Iris pigment epithelial cell (primary cell): ENCODE measurements at regions not wholly inside any gene's neighbourhood (a gene's known extent, or its start where the extent isn't known, plus 50 kb on each side); places are given as distances from the start of the nearest gene placed in this dataset.
"Not testable (repeated sequence)": the region's sequence is repeated elsewhere in the genome, so short reads cannot be mapped to it uniquely, and the experiment has no call there.

Experiments
- DNase-seq: peaks from one replicate; pipeline ENCODE4 v3.0.0-alpha.2; 2011; ENCODE audit warnings: low read depth

- DNase-seq = no peak
Observed at GRCh38 chr18:71370095-71370494, 1081.2 kb downstream of the SOCS6 start.

DNA sequence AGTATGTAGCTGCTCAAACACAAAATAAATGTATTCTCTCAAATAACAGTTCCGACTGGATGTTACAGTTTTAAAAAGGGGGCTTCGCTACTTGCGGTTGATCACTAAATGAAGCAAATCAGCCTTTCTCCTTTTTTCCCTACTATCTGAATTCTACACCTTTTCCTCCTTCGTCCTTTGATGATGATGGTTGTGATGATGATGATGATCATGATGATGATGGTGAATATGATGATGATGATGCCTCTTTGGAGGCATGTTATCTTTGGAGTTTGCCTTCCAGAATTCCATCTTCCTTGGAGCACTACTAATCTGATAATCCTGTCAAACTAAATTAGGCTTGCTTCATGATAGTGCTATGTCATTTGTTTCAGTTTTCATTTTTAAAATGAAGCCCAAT lies 1073.3 kb downstream of the SOCS6 start:
- no peak for DNase-seq

GRCh38 chr18:71355599-71355998 lies 1066.8 kb downstream of the SOCS6 start:
- DNase-seq = not testable (repeated sequence)

DNA sequence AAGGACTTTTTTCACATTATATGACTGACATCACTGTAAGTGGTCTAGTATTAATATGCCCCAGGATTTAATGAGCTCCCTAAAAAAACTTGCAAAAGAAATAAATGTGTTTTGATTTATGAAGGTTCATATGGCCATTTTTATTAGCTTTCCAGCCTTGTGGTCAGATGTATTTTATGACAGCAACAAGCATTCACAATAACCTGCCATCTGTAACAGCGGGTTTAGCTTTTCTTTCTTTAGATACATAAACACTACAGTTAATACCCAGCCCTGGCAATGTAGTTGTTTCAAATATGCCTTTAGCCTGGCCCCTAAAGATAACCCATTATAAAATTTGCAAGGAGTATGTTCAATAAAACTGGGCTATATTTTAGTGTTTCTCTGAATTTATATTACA lies 1063.8 kb downstream of the SOCS6 start:
- no peak for DNase-seq

- DNase-seq = no peak
Observed at GRCh38 chr18:71336576-71337210, 1047.8 kb downstream of the SOCS6 start.

GRCh38 chr18:71329563-71329962 lies 1040.7 kb downstream of the SOCS6 start:
- no peak for DNase-seq

DNA sequence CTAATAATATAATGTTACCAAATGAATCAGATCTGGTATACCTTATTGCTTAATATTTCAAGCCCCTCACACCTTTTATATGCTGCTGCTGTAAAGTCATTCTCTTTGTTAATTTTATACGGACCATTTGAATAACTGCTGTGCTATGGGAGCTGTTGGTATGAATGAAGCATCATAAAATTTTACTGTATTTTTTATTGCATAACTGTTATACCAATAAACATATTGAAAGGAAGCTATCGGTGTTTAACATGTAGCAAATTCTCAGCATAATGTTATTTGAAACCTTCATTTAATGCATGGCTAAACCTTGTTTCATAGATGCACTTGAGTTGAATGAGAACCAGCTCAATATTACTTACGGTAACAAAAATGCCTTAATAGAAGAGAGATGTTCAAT lies 1040.3 kb downstream of the SOCS6 start:
- no peak for DNase-seq

DNA sequence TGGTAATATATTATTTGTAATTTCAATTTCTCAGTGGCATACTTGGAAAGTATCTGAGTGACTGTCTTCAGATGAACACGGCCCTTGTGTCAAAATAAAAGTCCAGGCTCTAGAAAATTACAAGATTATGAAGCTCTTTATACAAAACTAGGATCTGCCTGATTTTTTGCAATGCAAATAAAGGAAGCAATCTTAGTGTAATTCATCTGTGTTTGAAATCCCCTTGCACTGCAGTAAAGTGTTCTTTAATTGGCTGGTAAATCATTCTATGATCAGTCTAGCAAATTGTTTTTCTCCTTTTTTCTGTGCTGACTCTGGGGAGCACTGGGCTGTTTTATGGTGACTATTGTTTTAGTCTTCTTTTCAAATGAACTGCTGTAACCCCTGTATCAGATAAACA lies 1039.0 kb downstream of the SOCS6 start:
- no peak for DNase-seq

DNA sequence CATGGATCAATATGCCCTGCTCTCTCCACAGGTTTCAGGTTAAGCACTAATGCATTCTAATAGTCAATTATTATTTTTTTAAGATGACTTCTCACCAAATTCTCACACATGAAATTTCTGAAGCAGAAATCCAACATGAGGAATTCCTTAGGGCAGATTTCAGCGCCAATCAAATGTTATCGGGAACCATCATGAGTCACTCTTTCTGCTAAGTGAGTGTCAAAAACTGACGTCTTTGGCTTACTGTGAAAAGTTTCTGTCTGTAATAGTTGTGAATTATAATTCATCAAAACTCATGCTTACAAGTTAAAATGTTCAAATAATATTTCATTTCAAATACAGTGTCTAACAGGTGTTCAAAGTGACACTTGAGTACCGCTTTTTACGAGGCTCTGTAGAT lies 1038.6 kb downstream of the SOCS6 start:
- no peak for DNase-seq

DNA sequence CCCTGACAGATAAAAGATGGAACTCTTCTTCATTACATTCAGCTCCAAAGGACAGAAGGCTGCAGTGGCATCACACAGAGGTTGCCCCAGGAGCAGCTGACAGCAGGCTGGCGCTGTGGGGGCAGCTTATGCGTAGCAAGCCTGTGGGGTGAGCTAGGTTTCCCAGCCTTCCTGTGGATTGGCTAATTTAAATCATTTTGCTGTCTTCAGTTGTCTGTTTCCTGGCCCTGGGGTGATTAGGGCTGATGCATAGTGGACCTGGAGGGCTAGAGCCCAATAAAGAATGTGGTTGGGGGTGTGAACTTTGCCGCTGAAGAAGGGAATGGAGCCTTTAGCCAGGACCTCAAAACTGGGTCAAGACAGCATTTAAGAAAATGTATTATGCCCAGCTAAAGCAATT lies 1038.0 kb downstream of the SOCS6 start:
- no peak for DNase-seq

GRCh38 chr18:71324356-71324755 lies 1035.5 kb downstream of the SOCS6 start:
- no peak for DNase-seq

DNA sequence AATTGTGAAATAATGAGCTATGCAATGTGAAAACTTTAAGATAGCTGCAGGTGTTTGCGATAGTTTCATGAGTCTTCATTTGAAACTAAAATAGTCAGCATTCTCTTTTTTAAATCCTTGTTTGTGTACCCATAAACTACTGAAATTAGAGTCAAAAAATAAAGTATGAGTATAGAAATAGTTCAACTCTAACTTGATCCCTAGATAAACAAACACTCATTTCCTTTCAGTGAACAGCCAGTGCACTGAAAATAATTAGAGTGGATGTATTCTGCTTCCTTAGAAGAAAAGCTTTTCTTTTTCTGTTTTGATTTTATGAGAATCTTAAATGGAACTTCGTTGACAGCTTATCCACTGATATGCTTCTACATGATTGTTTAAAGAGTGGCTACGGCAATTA lies 1033.4 kb downstream of the SOCS6 start:
- no peak for DNase-seq

- DNase-seq = no peak
Observed at GRCh38 chr18:71321319-71321718, 1032.5 kb downstream of the SOCS6 start.

GRCh38 chr18:71304856-71305255 lies 1016.0 kb downstream of the SOCS6 start:
- no peak for DNase-seq

GRCh38 chr18:71303743-71304142 lies 1014.9 kb downstream of the SOCS6 start:
- DNase-seq = not testable (repeated sequence)

DNA sequence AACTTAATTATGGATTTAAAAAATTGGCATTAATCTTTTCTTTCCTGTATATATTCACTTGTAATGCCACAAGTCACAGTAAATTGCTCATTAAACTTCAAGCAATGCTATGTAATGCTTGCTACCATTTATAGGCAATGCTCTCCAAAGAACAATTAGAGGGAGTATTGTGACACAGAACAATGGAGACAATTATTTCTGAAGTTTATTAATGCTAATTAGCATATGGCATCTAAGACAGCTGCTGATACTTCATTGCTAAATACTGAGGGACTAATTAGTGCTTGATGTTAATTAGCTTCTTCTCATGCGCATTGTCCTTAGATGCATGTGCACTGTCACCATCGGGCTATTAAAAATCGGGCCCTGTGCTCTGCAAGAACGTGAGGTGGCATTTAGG lies 1012.8 kb downstream of the SOCS6 start:
- no peak for DNase-seq

- not testable (repeated sequence) for DNase-seq
Observed at GRCh38 chr18:71294201-71294600, 1005.4 kb downstream of the SOCS6 start.

GRCh38 chr18:71293322-71293721 lies 1004.5 kb downstream of the SOCS6 start:
- DNase-seq = peak; percentile 0

DNA sequence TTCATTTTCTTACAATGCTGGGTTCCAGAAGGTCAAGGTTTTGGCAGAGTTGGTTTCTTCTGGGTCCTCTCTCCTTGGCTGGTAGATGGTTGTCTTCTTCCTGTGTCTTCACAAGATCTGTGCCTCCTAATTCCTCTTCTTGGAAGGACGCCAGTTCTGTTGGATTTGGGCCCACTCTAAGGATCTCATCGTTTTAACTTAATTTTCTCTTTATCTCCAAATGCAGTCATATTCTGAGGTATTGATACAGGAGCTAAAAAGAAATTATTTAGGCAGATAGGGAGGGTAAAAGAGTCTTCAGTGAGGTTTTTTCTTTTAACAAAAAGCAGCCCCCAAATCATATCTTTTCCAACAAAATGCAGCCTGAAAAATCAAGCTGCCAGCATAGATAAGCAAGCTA lies 998.4 kb downstream of the SOCS6 start:
- DNase-seq = no peak

- DNase-seq = no peak
Observed at GRCh38 chr18:71252351-71252865, 963.6 kb downstream of the SOCS6 start.

- no peak for DNase-seq
Observed at GRCh38 chr18:71250191-71250590, 961.3 kb downstream of the SOCS6 start.

DNA sequence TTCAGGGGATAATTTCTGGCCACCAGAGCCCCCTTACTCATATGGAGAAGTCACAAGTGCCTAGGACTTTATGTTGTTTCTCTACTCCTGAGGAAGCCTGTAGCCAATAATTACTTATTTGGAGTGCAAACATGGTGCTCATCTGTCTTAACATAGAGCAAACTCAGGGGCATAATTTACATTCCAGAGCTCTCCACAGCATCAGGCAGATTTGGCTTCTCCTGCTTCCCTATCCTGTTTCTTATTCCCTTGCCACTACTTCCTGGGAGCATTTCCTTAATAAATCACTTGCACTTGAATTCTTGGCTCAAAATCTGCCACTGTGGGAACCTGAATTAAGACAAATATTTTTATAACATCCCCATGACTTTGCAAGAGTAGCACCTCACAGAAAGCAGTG lies 960.9 kb downstream of the SOCS6 start:
- no peak for DNase-seq

DNA sequence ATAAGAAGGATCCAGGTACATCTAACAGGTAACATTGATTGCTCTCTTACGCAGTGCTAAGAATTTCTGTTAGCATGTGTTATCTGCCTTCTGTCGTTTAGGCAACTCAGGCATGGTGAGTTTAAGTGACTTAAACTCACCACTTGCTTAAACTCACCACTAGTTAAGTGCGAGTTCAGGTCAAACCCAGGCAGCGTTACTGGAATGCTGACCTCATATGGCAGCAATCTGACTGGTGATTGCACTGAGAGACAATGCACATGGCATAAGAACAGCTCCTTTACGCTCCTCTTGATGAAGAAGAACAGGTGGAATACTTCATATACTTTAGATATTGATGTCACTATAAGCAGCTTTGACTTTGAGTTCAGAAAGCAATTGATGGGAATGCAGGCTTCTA lies 954.1 kb downstream of the SOCS6 start:
- no peak for DNase-seq

DNA sequence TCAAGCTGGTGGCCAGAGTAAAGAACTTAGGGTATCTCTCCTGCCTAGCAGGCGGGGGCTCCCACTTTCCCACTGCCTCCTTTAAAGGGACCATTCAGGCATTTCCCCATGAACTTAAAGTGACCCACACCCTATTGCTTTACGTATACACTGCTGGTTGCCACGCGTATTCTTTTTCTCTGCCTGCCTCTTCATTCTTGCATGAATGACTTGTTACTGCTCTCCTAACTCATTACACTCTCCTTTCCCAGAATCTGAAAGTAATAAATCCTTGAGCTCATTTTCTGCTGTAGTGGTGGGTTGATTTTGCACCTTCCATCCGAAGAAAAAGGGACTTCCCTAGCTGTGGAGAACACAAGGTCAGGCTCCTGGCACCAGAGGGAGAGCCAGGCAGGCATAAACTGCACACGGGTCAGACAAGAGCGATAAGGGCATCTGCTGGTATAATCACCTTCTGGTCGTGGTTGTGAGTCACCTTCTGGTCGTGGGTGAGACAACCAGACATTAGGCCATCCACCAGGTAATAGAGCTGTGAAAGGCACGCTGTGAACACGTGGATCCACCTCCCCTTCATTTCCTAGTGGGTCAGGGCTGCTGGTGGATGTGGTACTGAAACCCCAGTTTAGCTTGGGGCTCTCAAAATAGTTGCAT lies 950.3 kb downstream of the SOCS6 start:
- no peak for DNase-seq
